Suprapubic skin (tissue), 4 donors: ENCODE measurements at regions not wholly inside any gene's neighbourhood (a gene's known extent, or its start where the extent isn't known, plus 50 kb on each side); places are given as distances from the start of the nearest gene placed in this dataset.

Experiments
- DNase-seq, 2 donors: peaks; one replicate each; pipeline ENCODE4 v3.0.0-alpha.2; 2019; ENCODE audit warnings: low spot score in 2 of 2
- H3K27ac ChIP-seq: fragments of 200-600 bp; sonication (generic); one replicate; pipeline ENCODE4 v1.5.1; 2019
- H3K27me3 ChIP-seq: fragments of 200-600 bp; sonication (generic); one replicate; pipeline ENCODE4 v1.5.1; 2019
- H3K36me3 ChIP-seq: fragments of 200-600 bp; sonication (generic); one replicate; pipeline ENCODE4 v1.5.1; 2019
- H3K4me1 ChIP-seq: fragments of 200-600 bp; sonication (generic); one replicate; pipeline ENCODE4 v1.5.1; 2019
- H3K4me3 ChIP-seq: fragments of 200-600 bp; sonication (generic); one replicate; pipeline ENCODE4 v1.5.1; 2019; ENCODE audit warnings: mild to moderate bottlenecking
- H3K9me3 ChIP-seq: fragments of 200-600 bp; sonication (generic); one replicate; pipeline ENCODE4 v1.5.1; 2019
- CTCF ChIP-seq, 2 donors: fragments of 200-600 bp in 1 of 2; fragments of 450-650 bp in 1 of 2; sonication (generic) in 1 of 2; IDR thresholded peaks; one replicate each; pipeline ENCODE4 v1.5.1; 2016 to 2019; ENCODE audit warnings: antibody characterized with exemption in 2 of 2, mild to moderate bottlenecking in 1 of 2, moderate library complexity in 1 of 2
- EP300 ChIP-seq: sonication (generic); formaldehyde crosslinking; IDR thresholded peaks from one replicate; pipeline ENCODE4 v1.6.1; 2017; ENCODE audit warnings: antibody characterized with exemption
- POLR2A ChIP-seq, 2 donors: fragments of 450-650 bp; IDR thresholded peaks; one replicate each; pipeline ENCODE4 v1.6.1; 2017; ENCODE audit warnings: antibody characterized with exemption in 2 of 2, mild to moderate bottlenecking in 2 of 2, moderate library complexity in 2 of 2
- POLR2AphosphoS5 ChIP-seq, 3 donors: sonication (generic); formaldehyde crosslinking; IDR thresholded peaks; one replicate each; pipeline ENCODE4 v1.6.1; 2017; ENCODE audit warnings: antibody characterized with exemption in 3 of 3
- WGBS: methylation state at CpG from one replicate; pipeline ENCODE4 v1.1.5; 2018; 5-methylcytosine and 5-hydroxymethylcytosine counted together

- no peak for DNase-seq
- H3K4me3 ChIP-seq, result no peak overlapping the region
- H3K27ac ChIP-seq, result no peak overlapping the region
- no peaks in the 10 kb centered on the region for H3K9me3 ChIP-seq
- 90% methylated on average over 2 of the region's 5 CpGs for WGBS
- H3K4me1 ChIP-seq, result peaks cover 6% of the 10 kb centered on the region
- H3K36me3 ChIP-seq, result no peaks in the 10 kb centered on the region
- no peaks in the 10 kb centered on the region for H3K27me3 ChIP-seq
- TF ChIP-seq POLR2AphosphoS5 (IDR thresholded peaks at IDR 0.05) (no peak), EP300 (no peak), POLR2A (IDR thresholded peaks at IDR 0.05) (no peak), CTCF (IDR thresholded peaks at IDR 0.05) (no peak)
These were observed 73.0 kb upstream of the ITGA6 start for GRCh38 chr2:172354347-172354746.

- WGBS, result 53% methylated on average over 3 of the region's 3 CpGs
- Histone ChIP-seq H3K27ac (no peak overlapping the region), H3K36me3 (no peaks in the 10 kb centered on the region), H3K4me1 (peaks cover 6% of the 10 kb centered on the region), H3K27me3 (no peaks in the 10 kb centered on the region), H3K9me3 (no peaks in the 10 kb centered on the region), H3K4me3 (no peak overlapping the region)
- TF ChIP-seq CTCF (IDR thresholded peaks at IDR 0.05) (no peak), POLR2A (IDR thresholded peaks at IDR 0.05) (no peak), EP300 (no peak), POLR2AphosphoS5 (IDR thresholded peaks at IDR 0.05) (no peak)
- DNase-seq, result no peak
These were observed 69.9 kb upstream of the ITGA6 start for GRCh38 chr2:172357442-172357841.

- 40% methylated on average over 12 of the region's 12 CpGs for WGBS
- DNase-seq, result no peak
- Histone ChIP-seq H3K9me3 (no peaks in the 10 kb centered on the region), H3K36me3 (no peaks in the 10 kb centered on the region), H3K4me1 (peaks cover 6% of the 10 kb centered on the region), H3K27me3 (no peaks in the 10 kb centered on the region), H3K27ac (no peak overlapping the region), H3K4me3 (no peak overlapping the region)
- TF ChIP-seq POLR2A (IDR thresholded peaks at IDR 0.05) (no peak), POLR2AphosphoS5 (IDR thresholded peaks at IDR 0.05) (no peak), CTCF (IDR thresholded peaks at IDR 0.05) (no peak), EP300 (no peak)
These were observed 68.5 kb upstream of the ITGA6 start for GRCh38 chr2:172358691-172359556.

- Histone ChIP-seq H3K36me3 (no peaks in the 10 kb centered on the region), H3K27me3 (no peaks in the 10 kb centered on the region), H3K4me1 (peaks cover 6% of the 10 kb centered on the region), H3K27ac (no peak overlapping the region), H3K4me3 (no peak overlapping the region), H3K9me3 (no peaks in the 10 kb centered on the region)
- WGBS, result 52% methylated on average over 3 of the region's 3 CpGs
- TF ChIP-seq POLR2AphosphoS5 (IDR thresholded peaks at IDR 0.05) (no peak), POLR2A (IDR thresholded peaks at IDR 0.05) (no peak), CTCF (IDR thresholded peaks at IDR 0.05) (no peak), EP300 (no peak)
- no peak for DNase-seq
These were observed 66.0 kb upstream of the ITGA6 start for GRCh38 chr2:172361360-172361759.

- Histone ChIP-seq H3K4me1 (peaks cover 6% of the 10 kb centered on the region), H3K36me3 (no peaks in the 10 kb centered on the region), H3K27ac (no peak overlapping the region), H3K4me3 (no peak overlapping the region), H3K27me3 (no peaks in the 10 kb centered on the region), H3K9me3 (no peaks in the 10 kb centered on the region)
- no peak for TF ChIP-seq EP300
- no peak for TF ChIP-seq POLR2AphosphoS5 (IDR thresholded peaks at IDR 0.05)
- TF ChIP-seq POLR2A (IDR thresholded peaks at IDR 0.05), result no peak
- TF ChIP-seq CTCF (IDR thresholded peaks at IDR 0.05), result no peak
- 73% methylated on average over 6 of the region's 6 CpGs for WGBS
- DNase-seq, result no peak
These were observed 65.5 kb upstream of the ITGA6 start for GRCh38 chr2:172361840-172362239.
